CD4-positive, alpha-beta memory T cell (primary cell): ENCODE measurements at regions not wholly inside any gene's neighbourhood (a gene's known extent, or its start where the extent isn't known, plus 50 kb on each side); places are given as distances from the start of the nearest gene placed in this dataset.

Experiments used
- CTCF ChIA-PET: fragments of 350-600 bp; sonication (Branson Sonifier 250); formaldehyde crosslinking; loops from one replicate; lab custom pipeline; 2021; ENCODE audit warnings: inconsistent platforms; ENCODE audit not compliant: partially characterized antibody; lab: Charles Lee
- POLR2A ChIA-PET: fragments of 350-600 bp; sonication (Branson Sonifier 250); formaldehyde crosslinking; loops from one replicate; lab custom pipeline; 2021; ENCODE audit not compliant: partially characterized antibody; lab: Charles Lee
- DNase-seq, 5 donors: peaks; one replicate each; pipeline versions ENCODE4 v3.0.0 to v3.0.0-alpha.2; 2020 to 2022; ENCODE audit warnings: mixed read lengths in 1 of 5
- H3K27ac ChIP-seq: one replicate; pipeline ENCODE4 v1.7.0; 2013; ENCODE audit warnings: low read depth, low read length
- H3K27me3 ChIP-seq: 2 replicates; pipeline ENCODE4 v1.7.0; 2013; ENCODE audit warnings: mild to moderate bottlenecking, low read length, moderate library complexity; ENCODE audit not compliant: insufficient read depth
- H3K36me3 ChIP-seq: 2 replicates; pipeline ENCODE4 v1.7.0; 2013; ENCODE audit warnings: mild to moderate bottlenecking, low read length, moderate library complexity; ENCODE audit not compliant: insufficient read depth
- H3K4me1 ChIP-seq: 2 replicates; pipeline ENCODE4 v1.7.0; 2013; ENCODE audit warnings: mild to moderate bottlenecking, low read length, moderate library complexity; ENCODE audit not compliant: insufficient read depth
- H3K4me3 ChIP-seq, 2 donors: one replicate each; pipeline ENCODE4 v1.7.0; 2013; ENCODE audit warnings: low read length in 2 of 2, mild to moderate bottlenecking in 1 of 2
- H3K9me3 ChIP-seq, 2 donors: one replicate each; pipeline ENCODE4 v1.7.0; 2013; ENCODE audit warnings: low read length in 2 of 2, control low read depth in 1 of 2; ENCODE audit not compliant: control insufficient read depth in 1 of 2
- H3K27ac Mint-ChIP-seq, 7 donors: one replicate each; pipeline ENCODE4 v1.8.0; 2020 to 2021; ENCODE audit warnings: mixed read lengths in 7 of 7, mild to moderate bottlenecking in 6 of 7, inconsistent platforms in 3 of 7, moderate library complexity in 3 of 7
- H3K27me3 Mint-ChIP-seq, 2 donors: one replicate each; pipeline ENCODE4 v1.8.0; 2020 to 2021; ENCODE audit warnings: mixed read lengths in 2 of 2
- H3K36me3 Mint-ChIP-seq, 2 donors: one replicate each; pipeline ENCODE4 v1.8.0; 2020 to 2021; ENCODE audit warnings: mixed read lengths in 2 of 2, inconsistent platforms in 1 of 2, mild to moderate bottlenecking in 1 of 2
- H3K4me1 Mint-ChIP-seq, 4 donors: one replicate each; pipeline ENCODE4 v1.8.0; 2020 to 2021; ENCODE audit warnings: mixed read lengths in 4 of 4, mild to moderate bottlenecking in 1 of 4
- H3K4me3 Mint-ChIP-seq, 8 donors: one replicate each; pipeline ENCODE4 v1.8.0; 2020 to 2021; ENCODE audit warnings: mixed read lengths in 8 of 8, mild to moderate bottlenecking in 7 of 8, moderate library complexity in 6 of 8, inconsistent platforms in 3 of 8
- H3K9me3 Mint-ChIP-seq, 8 donors: one replicate each; pipeline ENCODE4 v1.8.0; 2020 to 2021; ENCODE audit warnings: mixed read lengths in 8 of 8, mild to moderate bottlenecking in 5 of 8, inconsistent platforms in 3 of 8, moderate library complexity in 1 of 8
- intact Hi-C: fragments of 100-400 bp; cut with micrococcal nuclease; formaldehyde crosslinking; loops from one replicate; pipeline ENCODE4 v1.15.1; 2023

GRCh38 chr7:11221984-11222383, 248.3 kb downstream of the PHF14 start:
- intact Hi-C loops, result no loop called here
- Mint-ChIP-seq H3K27me3 (peaks cover 3 to 9% of the 10 kb centered on the region in 2 donors), H3K9me3 (no peaks in the 10 kb centered on the region), H3K36me3 (no peaks in the 10 kb centered on the region), H3K4me1 (no peaks in the 10 kb centered on the region), H3K4me3 (no peak overlapping the region), H3K27ac (no peak overlapping the region)
- CTCF ChIA-PET, result no interaction called here
- POLR2A ChIA-PET, result no interaction called here
- Histone ChIP-seq H3K27ac (no peak overlapping the region), H3K4me3 (no peak overlapping the region), H3K4me1 (no peaks in the 10 kb centered on the region), H3K27me3 (no peaks in the 10 kb centered on the region), H3K36me3 (no peaks in the 10 kb centered on the region), H3K9me3 (no peaks in the 10 kb centered on the region)
- no peak for DNase-seq

- H3K27ac ChIP-seq, result no peak overlapping the region
- intact Hi-C loops, result no loop called here
- peaks cover 0 to 4% (median 0%) of the 10 kb centered on the region in 4 donors for H3K4me1 Mint-ChIP-seq
- H3K27me3 ChIP-seq, result no peaks in the 10 kb centered on the region
- DNase-seq, result no peak
- no peak overlapping the region for H3K4me3 ChIP-seq
- H3K4me1 ChIP-seq, result no peaks in the 10 kb centered on the region
- H3K9me3 Mint-ChIP-seq, result no peaks in the 10 kb centered on the region
- no peaks in the 10 kb centered on the region for H3K36me3 ChIP-seq
- peaks cover 2 to 3% of the 10 kb centered on the region in 2 donors for H3K27me3 Mint-ChIP-seq
- H3K36me3 Mint-ChIP-seq, result no peaks in the 10 kb centered on the region
- H3K9me3 ChIP-seq, result no peaks in the 10 kb centered on the region
- ChIA-PET CTCF (interaction anchor here (1.0 kb wide), 1 partner anchor 11 kb away, joined by 3 read pairs; no protein-coding TSS in a partner anchor), POLR2A (no interaction called here)
- no peak overlapping the region for H3K4me3 Mint-ChIP-seq
- H3K27ac Mint-ChIP-seq, result no peak overlapping the region
These were observed 250.9 kb downstream of the PHF14 start for GRCh38 chr7:11224535-11224934.

GRCh38 chr7:11228515-11228914, 254.8 kb downstream of the PHF14 start:
- Histone ChIP-seq H3K9me3 (no peaks in the 10 kb centered on the region), H3K27ac (no peak overlapping the region), H3K36me3 (no peaks in the 10 kb centered on the region), H3K27me3 (no peaks in the 10 kb centered on the region), H3K4me1 (no peaks in the 10 kb centered on the region), H3K4me3 (no peak overlapping the region)
- Mint-ChIP-seq H3K9me3 (no peaks in the 10 kb centered on the region), H3K36me3 (no peaks in the 10 kb centered on the region), H3K27ac (peak overlapping the region in 1 of 7 donors; percentile 39), H3K4me3 (peak overlapping the region in 2 of 8 donors; percentile 2 to 7), H3K27me3 (peaks cover 0 to 3% of the 10 kb centered on the region in 2 donors), H3K4me1 (peaks cover 0 to 4% (median 0%) of the 10 kb centered on the region in 4 donors)
- DNase-seq, result no peak
- CTCF ChIA-PET, result interaction anchor here (1.5 kb wide), 1 partner anchor 17 kb away, joined by 7 read pairs; no protein-coding TSS in a partner anchor
- POLR2A ChIA-PET, result no interaction called here
- intact Hi-C loops, result no loop called here

GRCh38 chr7:11231190-11231589, 257.5 kb downstream of the PHF14 start:
- H3K4me3 ChIP-seq, result no peak overlapping the region
- H3K9me3 ChIP-seq, result no peaks in the 10 kb centered on the region
- H3K4me1 ChIP-seq, result no peaks in the 10 kb centered on the region
- Mint-ChIP-seq H3K36me3 (no peaks in the 10 kb centered on the region), H3K4me1 (peaks cover 0 to 4% (median 0%) of the 10 kb centered on the region in 4 donors), H3K4me3 (no peak overlapping the region), H3K27ac (no peak overlapping the region), H3K9me3 (no peaks in the 10 kb centered on the region), H3K27me3 (peaks cover 0 to 3% of the 10 kb centered on the region in 2 donors)
- no peaks in the 10 kb centered on the region for H3K27me3 ChIP-seq
- H3K27ac ChIP-seq, result no peak overlapping the region
- intact Hi-C loops, result no loop called here
- H3K36me3 ChIP-seq, result no peaks in the 10 kb centered on the region
- DNase-seq, result no peak
- ChIA-PET CTCF (no interaction called here), POLR2A (no interaction called here)

- ChIA-PET POLR2A (no interaction called here), CTCF (no interaction called here)
- H3K4me3 ChIP-seq, result no peak overlapping the region
- H3K36me3 ChIP-seq, result no peaks in the 10 kb centered on the region
- Mint-ChIP-seq H3K4me3 (no peak overlapping the region), H3K27ac (no peak overlapping the region), H3K36me3 (no peaks in the 10 kb centered on the region), H3K4me1 (peaks cover 0 to 4% (median 0%) of the 10 kb centered on the region in 4 donors), H3K9me3 (no peaks in the 10 kb centered on the region), H3K27me3 (peaks cover 0 to 3% of the 10 kb centered on the region in 2 donors)
- intact Hi-C loops, result no loop called here
- H3K4me1 ChIP-seq, result no peaks in the 10 kb centered on the region
- no peaks in the 10 kb centered on the region for H3K9me3 ChIP-seq
- H3K27me3 ChIP-seq, result no peaks in the 10 kb centered on the region
- no peak overlapping the region for H3K27ac ChIP-seq
- DNase-seq, result no peak
These were observed 258.8 kb downstream of the PHF14 start for GRCh38 chr7:11232462-11232861.

GRCh38 chr7:11233871-11234270, 260.2 kb downstream of the PHF14 start:
- no peak for DNase-seq
- ChIA-PET CTCF (no interaction called here), POLR2A (no interaction called here)
- H3K27ac Mint-ChIP-seq, result no peak overlapping the region
- Histone ChIP-seq H3K9me3 (no peaks in the 10 kb centered on the region), H3K36me3 (no peaks in the 10 kb centered on the region), H3K4me1 (no peaks in the 10 kb centered on the region), H3K27me3 (no peaks in the 10 kb centered on the region), H3K4me3 (no peak overlapping the region), H3K27ac (no peak overlapping the region)
- no peaks in the 10 kb centered on the region for H3K9me3 Mint-ChIP-seq
- intact Hi-C loops, result no loop called here
- peaks cover 0 to 3% of the 10 kb centered on the region in 2 donors for H3K27me3 Mint-ChIP-seq
- no peak overlapping the region for H3K4me3 Mint-ChIP-seq
- no peaks in the 10 kb centered on the region for H3K36me3 Mint-ChIP-seq
- peaks cover 0 to 5% (median 1%) of the 10 kb centered on the region in 4 donors for H3K4me1 Mint-ChIP-seq

- Histone ChIP-seq H3K36me3 (no peaks in the 10 kb centered on the region), H3K27me3 (no peaks in the 10 kb centered on the region), H3K9me3 (no peaks in the 10 kb centered on the region), H3K4me3 (no peak overlapping the region), H3K27ac (no peak overlapping the region), H3K4me1 (no peaks in the 10 kb centered on the region)
- Mint-ChIP-seq H3K4me1 (peaks cover 0 to 3% (median 1%) of the 10 kb centered on the region in 4 donors), H3K9me3 (no peaks in the 10 kb centered on the region), H3K4me3 (no peak overlapping the region), H3K27me3 (peaks cover 0 to 3% of the 10 kb centered on the region in 2 donors), H3K27ac (peak overlapping the region in 1 of 7 donors; percentile 17), H3K36me3 (no peaks in the 10 kb centered on the region)
- DNase-seq, result no peak
- POLR2A ChIA-PET, result no interaction called here
- CTCF ChIA-PET, result no interaction called here
- intact Hi-C loops, result no loop called here
These were observed 261.8 kb downstream of the PHF14 start for GRCh38 chr7:11235491-11235890.

GRCh38 chr7:11236680-11237079, 263.0 kb downstream of the PHF14 start:
- H3K4me1 ChIP-seq, result no peaks in the 10 kb centered on the region
- no peak for DNase-seq
- no peaks in the 10 kb centered on the region for H3K27me3 ChIP-seq
- CTCF ChIA-PET, result no interaction called here
- H3K4me3 ChIP-seq, result no peak overlapping the region
- no peak overlapping the region for H3K27ac ChIP-seq
- H3K36me3 ChIP-seq, result no peaks in the 10 kb centered on the region
- no peaks in the 10 kb centered on the region for H3K9me3 Mint-ChIP-seq
- no peaks in the 10 kb centered on the region for H3K9me3 ChIP-seq
- peaks cover 0 to 3% (median 1%) of the 10 kb centered on the region in 4 donors for H3K4me1 Mint-ChIP-seq
- no peak overlapping the region for H3K4me3 Mint-ChIP-seq
- POLR2A ChIA-PET, result no interaction called here
- H3K36me3 Mint-ChIP-seq, result no peaks in the 10 kb centered on the region
- peaks cover 0 to 1% of the 10 kb centered on the region in 2 donors for H3K27me3 Mint-ChIP-seq
- intact Hi-C loops, result no loop called here
- H3K27ac Mint-ChIP-seq, result no peak overlapping the region
